GM19438 (cell line): ENCODE measurements at regions not wholly inside any gene's neighbourhood (a gene's known extent, or its start where the extent isn't known, plus 50 kb on each side); places are given as distances from the start of the nearest gene placed in this dataset.

Source experiments
- ATAC-seq: cut with Tn5 transposase; IDR thresholded peaks from one replicate; pipeline ENCODE4 v1.9.1; 2021; ENCODE audit warnings: low read depth; ENCODE audit not compliant: unreplicated experiment

GRCh38 chr9:30744871-30745270 lies 1639.6 kb upstream of the ACO1 start:
- ATAC-seq, result no peak

- ATAC-seq, result no peak
These were observed 1637.9 kb upstream of the ACO1 start for GRCh38 chr9:30746589-30746988.

DNA sequence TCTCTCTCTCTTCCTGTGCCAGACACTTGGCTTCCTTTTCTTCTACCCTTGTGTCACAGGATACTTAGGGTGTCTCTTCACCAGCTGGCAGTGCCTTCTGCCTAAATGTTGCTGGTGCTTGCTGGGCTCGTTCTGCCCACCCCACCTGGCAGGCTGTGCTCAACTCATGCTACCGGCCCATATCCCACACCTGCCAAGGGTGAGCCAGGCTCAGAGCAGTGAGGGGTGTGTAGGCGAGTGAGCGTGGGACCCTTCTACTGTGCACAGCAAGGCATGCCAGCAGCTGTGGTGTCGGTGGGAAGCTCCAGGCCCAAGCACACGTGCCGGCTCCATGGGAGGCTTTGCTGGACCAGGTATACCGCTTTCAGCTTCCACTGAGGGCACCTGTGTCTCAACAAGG lies 1626.7 kb upstream of the ACO1 start:
- ATAC-seq, result no peak

DNA sequence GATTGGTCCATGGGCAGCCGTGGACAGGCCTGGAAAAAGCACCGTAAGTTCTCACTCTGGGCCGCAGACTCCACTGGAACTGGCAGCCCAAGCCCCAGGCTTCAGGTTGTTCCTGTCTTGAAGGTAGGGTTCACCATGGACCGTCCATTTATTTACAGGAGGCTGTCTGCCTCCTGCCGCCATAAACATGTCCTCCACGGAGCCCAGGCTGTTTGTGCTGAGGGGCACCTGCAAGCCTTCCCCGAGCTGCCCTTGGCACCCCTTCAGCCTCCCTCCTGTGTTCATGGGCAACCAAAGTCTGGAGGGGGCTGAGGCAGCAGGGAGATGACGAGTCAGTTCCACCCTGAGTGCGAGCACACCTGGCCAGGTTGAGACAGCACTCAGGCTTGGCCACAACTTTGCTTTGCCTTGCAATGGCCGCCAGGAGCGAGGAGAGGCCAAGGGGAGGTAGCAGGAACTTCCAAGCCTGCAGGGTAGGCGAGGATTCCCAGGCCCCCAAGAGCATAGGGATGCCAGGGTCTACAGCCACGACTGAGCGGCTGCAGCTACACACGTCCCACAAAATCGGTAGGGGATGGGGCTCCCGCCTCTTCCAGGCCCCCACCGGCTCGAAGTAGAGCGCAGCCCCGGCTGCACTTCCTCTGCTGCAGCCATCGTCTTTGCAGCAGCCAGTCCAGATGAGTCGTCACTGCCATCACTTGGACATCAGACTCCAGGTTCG lies 1625.6 kb upstream of the ACO1 start:
- no peak for ATAC-seq

- ATAC-seq, result no peak
These were observed 1619.1 kb upstream of the ACO1 start for GRCh38 chr9:30765318-30765717.

DNA sequence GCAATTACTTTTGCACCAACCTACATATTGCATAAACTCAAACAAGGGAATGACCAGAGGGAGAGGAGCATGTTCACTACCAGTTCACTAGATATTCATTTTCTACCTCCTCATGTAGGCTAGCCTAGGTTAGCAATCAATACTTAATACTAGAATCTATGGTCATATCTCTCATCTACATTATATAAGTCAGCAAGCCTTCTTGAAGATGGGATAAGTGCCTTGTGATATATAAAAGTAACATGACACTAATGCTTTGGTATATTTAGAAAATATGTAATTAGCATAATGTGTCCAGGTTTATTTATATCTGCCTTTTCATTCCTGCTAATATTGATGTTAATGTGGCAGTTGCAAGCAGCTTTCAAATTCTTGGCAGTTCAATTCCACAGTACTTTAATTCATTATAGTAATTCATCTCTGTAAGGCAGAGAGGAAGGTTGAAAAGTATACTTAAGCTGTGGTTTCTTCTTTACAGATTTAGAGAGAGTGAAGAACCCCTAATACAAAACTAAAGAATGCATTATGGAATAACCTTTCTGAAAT lies 1613.2 kb upstream of the ACO1 start:
- no peak for ATAC-seq

- no peak for ATAC-seq
These were observed 1612.7 kb upstream of the ACO1 start for GRCh38 chr9:30771760-30772159.

DNA sequence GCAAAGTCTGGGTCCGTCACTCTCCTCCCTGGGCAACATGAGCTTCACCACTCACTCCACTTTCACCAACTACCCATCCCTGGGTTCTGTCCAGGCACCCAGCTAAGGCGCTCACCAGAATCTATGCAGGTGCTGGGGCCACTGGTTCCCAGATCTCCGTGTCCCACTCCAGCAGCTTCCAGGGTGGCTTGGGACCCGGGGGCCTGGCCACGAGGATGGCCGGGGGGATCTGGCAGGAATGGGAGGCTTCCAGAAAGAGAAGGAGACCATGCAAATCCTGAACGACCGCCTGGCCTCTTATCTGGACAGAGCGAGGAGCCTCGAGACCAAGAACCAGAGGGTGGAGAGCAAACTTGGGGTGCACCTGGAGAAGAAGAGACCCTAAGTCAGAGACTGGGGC lies 1611.0 kb upstream of the ACO1 start:
- no peak for ATAC-seq

DNA sequence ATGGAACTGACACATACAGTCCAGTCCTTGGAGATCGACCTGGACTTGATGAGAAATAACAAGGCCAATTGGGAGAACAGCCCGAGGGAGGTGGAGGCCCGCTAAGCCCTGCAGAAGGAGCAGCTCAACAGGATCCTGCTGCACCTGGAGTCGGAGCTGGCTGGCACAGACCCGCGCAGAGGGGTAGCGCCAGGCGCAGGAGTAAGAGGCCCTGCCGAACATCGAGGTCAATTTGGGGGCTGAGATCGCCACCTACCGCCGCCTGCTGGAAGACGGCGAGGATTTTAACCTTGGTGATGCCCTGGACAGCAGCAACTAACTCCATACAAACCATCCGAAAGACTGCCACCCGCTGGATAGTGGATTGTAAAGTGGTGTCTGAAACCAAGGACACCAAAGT lies 1610.1 kb upstream of the ACO1 start:
- ATAC-seq, result no peak

- ATAC-seq, result no peak
These were observed 1609.2 kb upstream of the ACO1 start for GRCh38 chr9:30775236-30775635.

DNA sequence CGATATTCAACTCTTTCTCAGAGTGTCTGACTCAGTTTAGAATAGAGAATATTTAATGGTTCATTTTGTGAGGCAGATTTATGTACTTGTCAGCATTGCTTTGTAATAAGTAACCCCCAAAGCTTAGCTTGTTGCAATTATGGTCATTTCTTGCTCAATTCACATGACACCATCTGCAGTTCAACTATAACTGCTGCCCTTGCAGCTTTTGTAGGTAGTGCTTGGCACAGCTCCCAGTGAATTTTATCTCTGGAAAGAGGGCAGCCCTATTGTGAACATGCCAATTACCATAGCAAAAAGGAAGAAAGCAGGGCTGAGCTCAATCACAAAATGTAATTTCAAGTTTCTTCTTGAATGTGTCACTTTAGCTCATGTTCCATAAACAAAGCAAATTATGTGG lies 1587.7 kb upstream of the ACO1 start:
- ATAC-seq, result no peak

DNA sequence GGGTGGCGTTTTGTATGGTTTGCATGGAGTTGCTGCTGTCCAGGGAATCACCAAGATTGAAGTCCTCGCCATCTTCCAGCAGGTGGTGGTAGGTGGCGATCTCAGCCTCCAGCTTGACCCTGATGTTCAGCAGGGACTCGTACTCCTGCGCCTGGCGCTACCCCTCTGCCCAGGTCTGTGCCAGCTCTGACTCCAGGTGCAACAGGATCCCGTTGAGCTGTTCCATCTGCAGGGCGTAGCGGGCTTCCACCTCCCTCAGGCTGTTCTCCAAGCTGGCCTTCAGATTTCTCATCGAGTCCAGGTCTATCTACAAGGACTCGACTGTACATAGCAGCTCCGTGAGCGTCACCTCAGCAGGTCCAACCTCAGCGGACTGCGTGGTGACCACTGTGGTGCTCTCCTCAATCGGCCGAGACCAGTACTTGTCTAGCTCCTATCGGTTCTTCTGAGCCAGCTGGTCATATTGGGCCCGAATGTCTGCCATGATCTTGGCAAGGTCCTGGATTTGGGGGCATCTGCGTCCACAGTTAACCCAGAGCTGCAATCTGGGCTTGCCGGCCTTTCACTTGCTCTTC lies 1584.8 kb upstream of the ACO1 start:
- ATAC-seq, result no peak

DNA sequence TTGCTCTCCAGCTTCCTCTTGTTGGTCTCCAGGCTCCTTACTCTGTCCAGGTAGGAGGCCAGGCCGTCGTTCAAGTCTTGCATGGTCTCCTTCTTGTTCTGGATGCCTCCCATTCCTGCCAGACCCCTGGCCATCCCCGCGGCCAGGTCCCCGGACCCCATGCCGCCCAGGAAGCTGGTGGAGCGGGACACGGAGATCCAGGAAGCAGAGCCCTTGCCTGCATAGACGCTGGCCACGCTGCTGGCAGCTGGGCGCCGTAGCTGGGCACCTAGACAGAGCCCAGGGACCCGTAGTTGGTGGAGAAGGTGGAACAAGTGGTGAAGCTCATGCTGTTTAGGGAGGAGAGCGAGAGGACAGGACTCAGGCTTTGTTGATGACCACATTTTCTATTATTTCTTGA lies 1584.0 kb upstream of the ACO1 start:
- ATAC-seq, result no peak

GRCh38 chr9:30812821-30813220 lies 1571.6 kb upstream of the ACO1 start:
- no peak for ATAC-seq

GRCh38 chr9:30815585-30815984 lies 1568.9 kb upstream of the ACO1 start:
- no peak for ATAC-seq

DNA sequence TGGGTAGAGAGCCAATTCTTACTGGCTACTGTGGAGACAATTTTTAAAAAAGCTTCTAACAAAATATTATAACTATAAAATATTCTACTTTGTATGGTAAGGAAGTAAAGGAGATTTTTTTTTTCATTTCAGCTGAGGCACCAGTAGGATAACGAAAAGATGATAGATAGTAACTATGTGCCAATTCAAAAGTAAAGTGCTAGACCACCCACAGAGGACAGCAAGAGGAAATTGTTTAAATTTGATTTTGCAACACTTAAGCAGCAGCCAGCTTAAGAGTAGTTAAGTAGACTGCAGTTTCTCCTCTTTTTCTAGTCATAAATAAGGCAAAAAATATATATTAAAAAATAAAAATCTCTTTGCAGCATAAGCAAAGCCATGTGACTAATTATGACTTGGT lies 1539.3 kb upstream of the ACO1 start:
- ATAC-seq, result no peak

DNA sequence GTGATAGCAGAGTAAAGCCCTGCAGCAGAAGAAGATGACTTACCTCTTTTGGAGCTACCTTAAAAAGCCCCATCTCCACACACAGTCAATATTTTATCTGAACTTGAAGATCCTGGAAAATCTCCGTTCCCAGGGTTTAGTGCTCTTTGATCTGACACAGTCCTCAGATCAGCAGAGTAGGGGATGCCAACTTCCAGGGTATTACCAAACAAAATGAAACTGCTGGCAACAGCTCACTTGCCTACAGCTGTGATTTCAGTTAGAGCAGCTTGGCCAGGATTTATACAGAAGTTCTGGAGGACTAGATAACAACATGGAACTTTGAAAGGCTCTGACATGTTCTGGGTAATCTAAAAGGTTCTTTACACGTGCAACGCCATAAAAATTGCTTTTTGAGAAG lies 1537.8 kb upstream of the ACO1 start:
- no peak for ATAC-seq

GRCh38 chr9:30851600-30851999 lies 1532.8 kb upstream of the ACO1 start:
- ATAC-seq, result no peak

- no peak for ATAC-seq
These were observed 1483.7 kb upstream of the ACO1 start for GRCh38 chr9:30900706-30901105.

DNA sequence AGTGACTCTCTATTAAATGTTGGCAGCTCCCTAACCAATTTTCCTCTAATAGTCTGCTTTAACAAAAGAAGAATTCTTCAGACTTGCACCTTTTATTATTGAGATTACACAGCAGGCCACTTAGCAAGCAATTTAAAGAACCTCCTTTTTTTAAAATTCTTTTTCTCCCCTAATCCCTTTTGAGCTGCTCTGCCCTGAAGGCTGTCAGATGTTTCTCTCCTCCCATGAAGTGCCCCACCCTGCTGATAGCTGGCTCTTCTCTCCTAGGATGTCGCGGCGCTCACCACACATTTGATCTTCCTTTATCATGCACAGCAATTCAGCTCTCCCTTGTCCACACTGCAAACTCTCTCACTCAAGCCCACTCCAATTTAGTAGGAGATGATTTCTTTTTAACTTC lies 1471.1 kb upstream of the ACO1 start:
- no peak for ATAC-seq

GRCh38 chr9:30915451-30915850 lies 1469.0 kb upstream of the ACO1 start:
- ATAC-seq, result no peak

GRCh38 chr9:30925126-30925525 lies 1459.3 kb upstream of the ACO1 start:
- ATAC-seq, result no peak
